ENCODE measurements at regions not wholly inside any gene's neighbourhood (a gene's known extent, or its start where the extent isn't known, plus 50 kb on each side); places are given as distances from the start of the nearest gene placed in this dataset.

- TF ChIP-seq EZH2 (IDR thresholded peaks at IDR 0.05; ENCODE audit: borderline replicate concordance, insufficient read depth, low read depth, low read length, poor library complexity, severe bottlenecking) (no peak), CTCF (IDR thresholded peaks at IDR 0.05) (no peak)
These were observed 709.0 kb upstream of the IGFBP3 start for GRCh38 chr7:46630031-46630430.
